ENCODE measurements at regions not wholly inside any gene's neighbourhood (a gene's known extent, or its start where the extent isn't known, plus 50 kb on each side); places are given as distances from the start of the nearest gene placed in this dataset.

- Histone ChIP-seq H3K36me3 (ENCODE audit: low read depth, low read length) (no peaks in the 10 kb centered on the region), H4K20me1 (ENCODE audit: low read length) (no peaks in the 10 kb centered on the region), H3K9me2 (replicated peaks; ENCODE audit: low read length) (no peaks in the 10 kb centered on the region), H3F3A (ENCODE audit: low read length, unreplicated experiment) (no peaks in the 10 kb centered on the region), H3K9me3 (ENCODE audit: low read length) (no peaks in the 10 kb centered on the region), H3K9ac (ENCODE audit: low read length) (no peak overlapping the region), H3K4me1 (ENCODE audit: insufficient read depth, low read length) (0 out of 2 replicates have a peak, but pooled peaks cover 7% of the 10 kb centered on the region), H3K4me3 (ENCODE audit: low read length) (no peak overlapping the region), H3K27me3 (ENCODE audit: low read length) (no peaks in the 10 kb centered on the region), H3K79me2 (ENCODE audit: low read length) (no peaks in the 10 kb centered on the region), H2AFZ (ENCODE audit: low read length) (no peak overlapping the region), H3K4me2 (ENCODE audit: low read length) (no peak overlapping the region), H3K27ac (ENCODE audit: low read length) (no peak overlapping the region)
- POLR2A ChIA-PET (ENCODE audit: unreplicated experiment), result no interaction called here
- DNase-seq (no peak), ATAC-seq (no peak)
- intact Hi-C loops (cut with micrococcal nuclease), result no loop called here
- BruUV-seq (replicated peaks), result no TSS peak
- no peak for TF ChIP-seq CTCF (conservative IDR thresholded peaks at IDR 0.05; ENCODE audit: low read depth, low read length)
- no peak for TF ChIP-seq EZH2 (IDR thresholded peaks at IDR 0.05; ENCODE audit: low read length, unreplicated experiment)
- no peak for TF ChIP-seq EZH2phosphoT487 (IDR thresholded peaks at IDR 0.05; ENCODE audit: borderline replicate concordance, low read length)
- CTCF ChIA-PET, result no interaction called here
Measured at GRCh38 chr10:3623746-3624145, 161.3 kb downstream of the KLF6 start.

- BruUV-seq (replicated peaks), result no TSS peak
- Histone ChIP-seq H3K9me2 (replicated peaks; ENCODE audit: low read length) (no peaks in the 10 kb centered on the region), H3K27ac (ENCODE audit: low read length) (no peak overlapping the region), H3K27me3 (ENCODE audit: low read length) (no peaks in the 10 kb centered on the region), H3K9me3 (ENCODE audit: low read length) (no peaks in the 10 kb centered on the region), H4K20me1 (ENCODE audit: low read length) (no peaks in the 10 kb centered on the region), H3K9ac (ENCODE audit: low read length) (no peak overlapping the region), H3K4me3 (ENCODE audit: low read length) (no peak overlapping the region), H3K4me2 (ENCODE audit: low read length) (no peak overlapping the region), H3K79me2 (ENCODE audit: low read length) (no peaks in the 10 kb centered on the region), H3F3A (ENCODE audit: low read length, unreplicated experiment) (no peaks in the 10 kb centered on the region), H3K36me3 (ENCODE audit: low read depth, low read length) (no peaks in the 10 kb centered on the region), H3K4me1 (ENCODE audit: insufficient read depth, low read length) (0 out of 2 replicates have a peak, but pooled peaks cover 7% of the 10 kb centered on the region), H2AFZ (ENCODE audit: low read length) (no peak overlapping the region)
- TF ChIP-seq EZH2phosphoT487 (IDR thresholded peaks at IDR 0.05; ENCODE audit: borderline replicate concordance, low read length) (no peak), EZH2 (IDR thresholded peaks at IDR 0.05; ENCODE audit: low read length, unreplicated experiment) (no peak), CTCF (conservative IDR thresholded peaks at IDR 0.05; ENCODE audit: low read depth, low read length) (no peak)
- ChIA-PET CTCF (no interaction called here), POLR2A (ENCODE audit: unreplicated experiment) (no interaction called here)
- intact Hi-C loops (cut with micrococcal nuclease), result no loop called here
- ATAC-seq, result no peak
- no peak for DNase-seq
Measured at GRCh38 chr10:3622845-3623621, 162.0 kb downstream of the KLF6 start.

GRCh38 chr10:3622427-3622826 lies 162.6 kb downstream of the KLF6 start:
- no peaks in the 10 kb centered on the region for H3K79me2 ChIP-seq (ENCODE audit: low read length)
- no peak overlapping the region for H3K4me3 ChIP-seq (ENCODE audit: low read length)
- H3K27me3 ChIP-seq (ENCODE audit: low read length), result no peaks in the 10 kb centered on the region
- POLR2A ChIA-PET (ENCODE audit: unreplicated experiment), result no interaction called here
- H3K4me1 ChIP-seq (ENCODE audit: insufficient read depth, low read length), result 0 out of 2 replicates have a peak, but pooled peaks cover 7% of the 10 kb centered on the region
- no TSS peak for BruUV-seq (replicated peaks)
- no peak overlapping the region for H3K9ac ChIP-seq (ENCODE audit: low read length)
- CTCF ChIA-PET, result no interaction called here
- H3K27ac ChIP-seq (ENCODE audit: low read length), result no peak overlapping the region
- intact Hi-C loops (cut with micrococcal nuclease), result no loop called here
- no peak overlapping the region for H3K4me2 ChIP-seq (ENCODE audit: low read length)
- no peaks in the 10 kb centered on the region for H3K9me3 ChIP-seq (ENCODE audit: low read length)
- no peak overlapping the region for H2AFZ ChIP-seq (ENCODE audit: low read length)
- DNase-seq, result no peak
- TF ChIP-seq CTCF (conservative IDR thresholded peaks at IDR 0.05; ENCODE audit: low read depth, low read length) (no peak), EZH2phosphoT487 (IDR thresholded peaks at IDR 0.05; ENCODE audit: borderline replicate concordance, low read length) (no peak), EZH2 (IDR thresholded peaks at IDR 0.05; ENCODE audit: low read length, unreplicated experiment) (no peak)
- H3K9me2 ChIP-seq (replicated peaks; ENCODE audit: low read length), result no peaks in the 10 kb centered on the region
- H3F3A ChIP-seq (ENCODE audit: low read length, unreplicated experiment), result no peaks in the 10 kb centered on the region
- H4K20me1 ChIP-seq (ENCODE audit: low read length), result no peaks in the 10 kb centered on the region
- ATAC-seq, result no peak
- H3K36me3 ChIP-seq (ENCODE audit: low read depth, low read length), result no peaks in the 10 kb centered on the region

All from PC-3 (cell line).